NCI-H2227 (cell line): ENCODE measurements at regions not wholly inside any gene's neighbourhood (a gene's known extent, or its start where the extent isn't known, plus 50 kb on each side); places are given as distances from the start of the nearest gene placed in this dataset.
A peak's percentile ranks its signal among the peaks of the same experiment; 100 is the strongest.

Experiments used
- DNase-seq: peaks from one replicate; lab custom pipeline; 2025; ENCODE audit not compliant: unreplicated experiment; lab: John Stamatoyannopoulos, UW

- no peak for DNase-seq
These were observed 92.9 kb downstream of the TXNL1 start for GRCh38 chr18:56545464-56545863.

- DNase-seq, result no peak
These were observed 95.9 kb downstream of the TXNL1 start for GRCh38 chr18:56542476-56542875.

DNA sequence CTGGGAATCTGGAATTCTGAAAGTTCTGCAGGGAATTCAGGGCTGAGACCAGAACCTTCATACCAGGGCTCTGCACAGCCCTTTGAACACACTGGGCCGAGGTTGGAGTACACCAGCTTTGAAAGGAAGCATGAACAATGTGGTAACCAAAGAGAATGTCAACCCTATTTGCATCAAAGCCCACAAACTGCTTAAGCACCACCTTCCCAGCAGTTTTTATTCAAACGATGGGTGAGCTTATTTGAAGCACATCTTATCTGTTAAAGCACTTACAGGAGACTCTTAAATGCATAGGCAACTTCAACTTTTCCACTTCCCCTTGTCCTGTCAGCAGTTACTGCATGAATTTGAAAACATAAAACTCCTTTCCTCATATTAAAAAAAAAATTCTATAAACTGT, 96.6 kb downstream of the TXNL1 start:
- no peak for DNase-seq

DNA sequence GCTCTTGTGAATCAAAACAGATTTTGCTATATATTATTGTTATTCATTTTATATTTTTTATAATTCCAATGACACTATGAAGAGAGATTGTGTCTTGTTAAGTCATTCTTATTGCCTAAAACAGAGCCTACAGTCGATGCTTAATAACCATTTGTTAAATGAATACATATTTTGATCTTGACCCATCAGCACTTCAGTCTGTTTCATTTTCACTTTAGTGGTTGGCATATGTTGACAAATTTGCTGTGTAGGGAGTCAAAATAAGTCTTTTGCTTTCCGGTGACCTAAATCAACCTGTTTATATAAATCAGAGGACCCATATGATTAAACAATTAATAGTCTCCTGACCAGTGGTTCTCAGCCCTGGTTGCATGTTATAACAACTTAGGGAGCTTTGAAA, 97.1 kb downstream of the TXNL1 start:
- DNase-seq, result no peak

- no peak for DNase-seq
These were observed 99.6 kb downstream of the TXNL1 start for GRCh38 chr18:56538746-56539145.

- no peak for DNase-seq
These were observed 106.1 kb downstream of the TXNL1 start for GRCh38 chr18:56532176-56532840.

GRCh38 chr18:56522816-56523215, 115.6 kb downstream of the TXNL1 start:
- no peak for DNase-seq

DNA sequence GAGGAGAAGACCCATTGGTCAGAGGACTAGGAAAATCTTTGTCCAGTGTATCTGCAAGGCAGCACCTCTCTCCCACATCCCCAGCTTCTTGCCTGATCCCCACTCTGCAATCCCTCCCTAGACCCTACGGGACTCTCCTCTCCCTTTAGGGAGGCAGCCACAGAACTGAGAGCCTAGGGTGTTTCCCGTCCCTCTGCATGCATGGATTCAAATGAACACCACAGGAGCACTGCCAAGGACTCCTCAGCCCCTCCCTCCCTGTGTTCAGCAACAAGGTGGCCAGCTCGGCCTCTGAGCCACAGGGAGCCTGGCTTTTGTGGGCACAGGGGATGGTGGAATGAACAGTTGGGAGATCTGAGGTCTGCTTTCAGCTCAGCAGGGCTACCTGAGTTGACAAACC, 117.1 kb downstream of the TXNL1 start:
- DNase-seq, result no peak

DNA sequence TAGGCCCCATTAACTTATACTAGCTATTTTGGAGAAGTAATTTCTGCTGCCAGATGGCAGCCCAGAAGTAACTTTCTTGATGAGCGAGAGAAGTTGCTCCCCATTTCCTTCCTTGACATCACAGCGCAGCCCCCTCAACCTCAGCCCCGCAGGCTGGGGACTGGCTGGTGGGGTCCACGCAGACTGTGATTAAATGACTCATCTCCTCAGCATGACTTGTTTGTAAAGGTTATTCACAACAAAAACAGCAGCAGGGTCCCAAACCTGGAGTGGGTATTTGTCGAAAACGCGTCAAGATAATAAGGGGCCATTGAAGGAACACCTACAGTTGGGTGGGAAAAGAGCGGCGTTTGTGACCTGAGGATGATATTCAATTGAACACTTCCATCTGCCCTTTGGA, 120.6 kb downstream of the TXNL1 start:
- no peak for DNase-seq

DNA sequence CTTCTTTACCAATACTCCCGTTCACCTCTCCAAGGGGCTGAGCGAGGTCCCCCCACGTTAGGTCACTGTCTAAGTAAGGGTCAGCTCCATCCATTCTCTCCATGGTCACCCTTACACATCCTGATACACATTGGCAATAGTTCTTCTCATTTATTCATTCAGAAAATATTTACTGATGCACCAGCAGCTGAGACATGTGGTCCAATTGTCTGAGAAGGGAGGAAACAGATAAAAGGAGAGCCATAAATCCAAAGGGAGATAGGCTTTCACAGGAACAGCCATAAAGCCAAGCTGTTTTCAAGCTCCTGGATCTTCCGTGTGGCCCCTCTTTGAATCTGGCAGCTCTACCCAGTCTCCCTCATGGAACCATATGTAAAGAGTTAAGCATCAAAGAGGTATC, 121.2 kb downstream of the TXNL1 start:
- no peak for DNase-seq

DNA sequence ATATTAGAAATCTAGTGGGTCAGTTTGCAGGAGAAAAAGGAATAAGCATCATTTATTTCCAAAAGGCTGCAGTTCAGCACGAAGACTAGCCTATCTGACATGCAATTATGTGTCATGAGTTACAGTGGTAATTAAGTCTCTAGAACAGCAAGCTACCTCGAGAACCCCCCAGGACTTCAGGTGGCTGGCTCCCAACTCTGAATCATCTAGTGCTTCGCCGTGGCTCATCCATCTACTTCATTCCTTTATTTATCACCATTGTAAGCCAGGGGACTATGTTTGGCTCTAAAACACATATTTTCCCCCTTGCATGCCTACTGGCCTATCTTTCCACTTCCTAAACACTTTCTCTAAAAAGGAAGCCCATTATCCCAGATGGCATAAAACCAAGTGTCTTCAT, 121.6 kb downstream of the TXNL1 start:
- no peak for DNase-seq

GRCh38 chr18:56515522-56515921, 122.9 kb downstream of the TXNL1 start:
- DNase-seq, result no peak

- DNase-seq, result no peak
These were observed 126.4 kb downstream of the TXNL1 start for GRCh38 chr18:56511996-56512395.

GRCh38 chr18:56510108-56510507, 128.3 kb downstream of the TXNL1 start:
- DNase-seq, result no peak

DNA sequence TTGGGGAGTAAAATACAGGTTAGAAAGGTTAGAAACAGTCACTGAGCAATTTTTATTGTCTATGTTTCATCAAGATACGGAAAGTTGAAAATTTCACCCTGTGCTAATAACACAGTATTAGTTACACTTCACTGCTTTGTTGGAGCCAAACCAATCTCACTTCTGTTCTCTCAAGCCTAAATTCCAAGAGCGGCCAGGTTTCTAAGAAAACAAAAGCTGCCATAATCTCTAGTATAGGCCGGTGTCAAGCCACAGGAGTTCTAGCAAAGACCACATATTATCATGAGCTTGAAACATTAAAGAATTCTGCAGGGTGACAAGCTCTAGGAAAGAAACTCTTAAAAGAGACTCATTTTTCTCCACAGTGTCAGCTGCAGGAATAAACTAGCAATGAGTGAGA, 128.7 kb downstream of the TXNL1 start:
- peak; percentile 50 for DNase-seq

- no peak for DNase-seq
These were observed 129.9 kb downstream of the TXNL1 start for GRCh38 chr18:56508370-56509036.

DNA sequence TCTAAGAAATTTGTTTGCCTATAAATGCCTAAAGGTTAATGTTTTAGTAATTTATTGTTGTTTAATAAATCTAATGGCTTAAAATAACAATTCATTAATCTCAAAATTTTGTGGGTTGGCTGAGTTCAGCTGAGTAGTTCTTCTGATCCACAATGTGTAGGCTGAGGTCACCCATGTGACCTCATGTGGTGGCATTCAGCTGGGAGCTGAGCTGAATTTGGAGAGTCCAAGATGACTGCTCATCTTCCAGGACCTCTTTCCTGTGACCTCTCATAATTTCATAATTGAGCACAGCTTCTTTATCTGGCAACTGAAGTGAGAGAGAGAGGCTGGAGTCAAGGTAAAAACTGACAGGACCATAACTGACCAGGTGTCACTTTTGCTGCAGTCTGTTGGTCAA, 132.4 kb downstream of the TXNL1 start:
- no peak for DNase-seq

GRCh38 chr18:56505293-56505692, 133.1 kb downstream of the TXNL1 start:
- no peak for DNase-seq

- no peak for DNase-seq
These were observed 136.5 kb downstream of the TXNL1 start for GRCh38 chr18:56501896-56502295.

DNA sequence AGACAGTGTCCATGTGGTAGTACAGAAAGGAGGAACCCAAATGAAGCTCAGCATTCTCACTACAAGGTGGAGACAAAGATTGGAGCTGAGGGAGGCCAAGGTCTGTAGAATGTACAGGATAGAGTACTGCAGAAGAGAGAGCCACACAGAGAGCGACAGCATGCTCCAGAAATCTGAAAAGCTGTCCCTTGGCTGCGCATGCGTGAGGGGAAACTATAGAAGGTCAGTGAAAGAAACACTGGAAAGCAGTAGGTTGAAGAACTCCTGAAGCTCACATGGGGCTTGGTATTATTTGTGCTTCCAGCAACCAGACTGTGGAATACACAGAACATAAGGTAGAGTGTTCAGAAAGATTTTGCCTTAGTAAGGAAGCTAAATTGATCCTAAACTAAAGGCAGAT, 142.5 kb downstream of the TXNL1 start:
- DNase-seq, result no peak

DNA sequence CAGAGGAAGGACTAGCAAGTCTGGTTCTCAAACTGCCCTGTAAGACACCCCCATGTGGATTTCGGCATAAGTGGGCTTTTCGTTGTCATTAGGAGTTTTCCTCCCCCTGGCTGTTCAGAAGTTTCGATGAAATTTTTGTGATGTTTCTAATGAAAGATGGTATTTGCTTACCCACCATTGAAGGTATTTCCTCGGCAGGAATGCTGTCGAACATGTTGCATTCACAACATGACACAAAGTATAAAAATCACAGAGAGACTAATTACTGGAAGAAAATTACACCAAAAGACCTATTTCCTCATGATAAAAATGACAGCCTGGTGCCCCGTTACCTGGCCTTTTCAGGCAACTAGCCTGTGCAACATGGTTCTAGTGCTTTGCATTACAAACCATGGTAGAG, 144.9 kb downstream of the TXNL1 start:
- DNase-seq, result no peak

- DNase-seq, result no peak
These were observed 146.3 kb downstream of the TXNL1 start for GRCh38 chr18:56492136-56492535.

DNA sequence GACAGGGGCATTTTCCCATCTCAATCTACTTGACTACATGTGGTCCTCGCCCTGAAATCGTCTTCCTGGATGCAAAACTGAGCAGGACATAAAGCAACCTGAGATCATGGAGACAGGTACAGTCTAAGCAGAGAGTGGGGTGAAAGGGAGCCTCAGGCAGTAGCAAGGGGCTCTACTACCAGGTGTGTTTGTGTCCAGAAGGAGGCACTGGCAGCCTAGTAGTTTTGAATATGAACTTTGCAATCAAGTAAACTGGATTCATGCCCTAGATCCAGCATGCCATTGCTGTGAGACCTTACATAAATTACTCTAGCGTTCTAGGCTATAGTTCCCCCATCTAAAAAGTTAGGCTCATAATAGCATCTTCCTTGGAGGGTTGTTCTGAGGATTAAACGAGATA, 147.4 kb downstream of the TXNL1 start:
- no peak for DNase-seq
